H4 (cell line): ENCODE measurements at regions not wholly inside any gene's neighbourhood (a gene's known extent, or its start where the extent isn't known, plus 50 kb on each side); places are given as distances from the start of the nearest gene placed in this dataset.
A peak's percentile ranks its signal among the peaks of the same experiment; 100 is the strongest.

Experiments used
- DNase-seq: peaks from one replicate; pipeline ENCODE4 v3.0.0-alpha.2; 2015; ENCODE audit warnings: low spot score

DNA sequence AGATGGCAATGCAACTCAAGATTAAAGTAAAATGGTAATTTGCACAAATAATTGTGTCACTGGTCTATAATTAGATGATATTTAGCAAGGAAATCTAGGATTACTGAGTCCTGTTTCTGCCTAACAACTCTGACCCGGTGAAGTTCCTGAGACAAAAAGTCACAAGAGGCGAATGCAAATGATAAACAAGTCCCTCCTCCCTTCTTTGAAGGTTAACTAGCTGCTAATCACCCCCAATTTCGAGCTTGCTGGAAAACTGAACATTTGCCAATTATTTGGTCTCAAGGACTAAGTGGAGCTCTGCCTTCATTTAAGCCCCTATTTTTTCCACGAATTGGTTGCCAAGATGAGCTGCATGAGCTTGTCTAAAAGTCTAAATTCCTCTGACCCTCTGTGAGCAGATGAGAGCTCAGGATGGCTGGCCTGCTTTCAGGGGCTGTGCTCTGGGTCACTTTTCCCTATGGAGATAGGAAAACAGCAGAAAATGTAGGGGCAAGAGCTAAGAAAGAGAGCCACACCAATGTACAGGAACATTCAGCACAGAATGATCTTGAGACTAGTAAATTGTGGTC lies 127.3 kb downstream of the MBL2 start:
- no peak for DNase-seq

DNA sequence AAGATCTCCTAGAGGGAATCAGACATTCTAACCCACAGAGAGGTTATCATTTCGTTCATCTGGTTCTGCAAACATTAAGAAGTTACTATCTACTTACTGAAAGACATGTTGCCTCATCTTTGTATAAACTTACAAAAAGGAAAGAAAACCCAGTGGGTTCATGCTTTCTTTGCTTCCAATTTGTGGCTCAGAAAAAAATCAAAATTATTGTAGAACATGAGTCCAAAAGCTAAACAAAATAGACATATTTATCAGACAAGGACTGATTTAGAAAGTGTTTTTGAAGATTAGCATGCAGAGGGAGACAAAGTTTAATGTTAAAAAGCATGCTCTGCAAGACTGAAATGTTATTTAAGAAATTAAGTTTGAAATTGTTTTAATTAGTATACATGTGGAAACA lies 123.1 kb downstream of the MBL2 start:
- DNase-seq = no peak

DNA sequence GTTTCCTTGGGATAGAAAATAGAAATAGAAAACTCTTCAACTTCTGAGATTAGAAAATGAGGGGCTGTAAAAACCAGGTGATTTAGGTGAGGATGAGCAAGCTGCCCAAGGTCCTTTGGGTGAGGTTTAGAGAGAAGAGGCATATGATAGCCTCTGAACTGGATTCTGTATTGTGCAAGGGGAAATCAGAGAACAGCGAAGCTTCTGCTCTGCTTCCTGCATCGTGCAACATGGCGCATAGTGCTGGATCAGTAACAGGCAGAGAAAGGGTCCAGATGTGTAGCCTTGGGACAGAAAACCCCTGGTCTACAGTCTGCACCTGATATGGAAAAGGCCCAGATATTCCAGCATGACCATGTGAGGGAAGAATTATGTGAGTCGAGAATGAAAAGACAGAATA lies 121.7 kb downstream of the MBL2 start:
- DNase-seq = no peak

DNA sequence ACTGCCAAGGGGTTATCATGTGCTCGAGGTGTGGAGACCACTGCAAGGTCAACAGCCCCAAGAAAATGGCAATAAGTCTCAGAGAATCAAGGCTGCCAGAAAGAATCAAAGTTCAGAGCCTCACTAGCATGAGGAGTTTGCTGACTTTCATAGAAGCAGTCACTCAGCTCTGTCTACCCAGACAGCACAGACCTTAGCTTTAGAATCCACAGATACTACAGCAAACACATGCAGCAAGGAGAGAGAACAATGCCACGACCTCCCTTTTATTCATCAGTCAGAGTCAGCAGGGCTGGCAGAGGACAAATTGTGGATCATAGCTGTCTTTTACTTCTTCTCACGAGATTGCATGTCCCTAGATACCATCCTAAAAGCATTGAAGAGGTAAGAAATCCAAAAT lies 121.3 kb downstream of the MBL2 start:
- no peak for DNase-seq

DNA sequence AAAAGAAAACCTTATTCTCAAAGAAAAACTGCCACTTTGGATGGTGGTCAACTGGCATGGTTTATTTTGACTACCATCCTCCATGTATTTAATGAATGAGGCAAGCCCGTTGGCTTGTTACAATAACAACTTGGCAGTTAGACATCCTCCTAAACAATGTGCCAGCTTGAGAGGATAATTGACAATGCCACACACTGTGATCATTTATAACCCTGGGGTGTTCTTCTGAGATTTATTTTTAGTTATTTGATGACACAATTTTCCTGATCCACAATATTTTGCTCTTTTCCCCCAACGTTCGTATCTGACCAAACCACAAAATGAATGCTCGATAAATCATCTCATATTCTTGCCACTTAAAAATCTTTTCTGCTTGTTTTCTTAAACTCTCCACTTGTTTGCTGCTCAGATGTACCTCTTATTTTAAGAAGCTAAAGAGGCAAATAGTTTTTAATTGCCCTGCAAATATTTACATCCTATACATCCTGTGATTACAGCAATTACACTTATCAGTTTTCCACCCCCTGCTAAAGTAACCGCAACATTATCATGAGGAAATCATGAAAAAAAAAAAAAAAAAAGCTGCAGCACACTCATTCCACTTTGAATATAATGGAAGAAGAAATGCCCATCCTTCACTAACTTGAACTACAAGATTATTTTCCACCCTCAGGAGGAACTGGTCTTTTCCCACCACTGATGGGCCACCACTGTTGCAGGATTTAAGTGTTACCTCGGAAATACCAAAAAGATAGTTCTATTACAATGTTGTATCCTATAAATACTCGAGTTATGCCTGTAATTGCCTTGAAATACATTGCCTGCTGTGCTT lies 119.9 kb downstream of the MBL2 start:
- DNase-seq = peak; percentile 76

DNA sequence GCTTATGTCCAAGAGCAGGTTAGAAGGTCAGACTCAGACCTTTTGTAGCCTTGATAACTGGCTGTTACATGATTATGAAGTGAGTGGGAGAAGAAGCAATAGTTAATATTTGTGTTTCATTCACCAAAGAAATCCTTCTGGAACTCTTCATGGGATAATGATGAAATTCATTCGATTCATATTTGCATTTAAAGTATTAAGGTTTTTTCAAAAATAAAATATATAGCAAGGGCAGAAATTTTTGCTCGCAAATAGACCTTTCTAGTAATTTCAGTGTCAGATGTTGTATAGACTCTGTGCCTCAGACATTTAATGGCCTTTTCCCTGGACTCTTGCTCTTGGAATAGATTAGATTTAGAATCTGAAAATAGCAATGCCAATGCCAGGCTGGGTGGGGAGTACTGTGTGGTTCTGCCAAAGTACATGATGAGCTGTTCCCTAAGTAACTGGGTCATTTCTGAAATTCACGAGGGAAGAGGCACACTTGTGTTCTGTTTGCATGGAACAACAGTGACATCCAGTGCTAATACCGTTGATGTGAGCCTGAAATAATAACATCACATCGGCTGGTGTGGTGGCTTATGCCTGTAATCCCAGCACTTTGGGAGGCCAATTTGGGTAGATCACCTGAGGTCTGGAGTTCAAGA lies 119.2 kb downstream of the MBL2 start:
- DNase-seq = no peak

DNA sequence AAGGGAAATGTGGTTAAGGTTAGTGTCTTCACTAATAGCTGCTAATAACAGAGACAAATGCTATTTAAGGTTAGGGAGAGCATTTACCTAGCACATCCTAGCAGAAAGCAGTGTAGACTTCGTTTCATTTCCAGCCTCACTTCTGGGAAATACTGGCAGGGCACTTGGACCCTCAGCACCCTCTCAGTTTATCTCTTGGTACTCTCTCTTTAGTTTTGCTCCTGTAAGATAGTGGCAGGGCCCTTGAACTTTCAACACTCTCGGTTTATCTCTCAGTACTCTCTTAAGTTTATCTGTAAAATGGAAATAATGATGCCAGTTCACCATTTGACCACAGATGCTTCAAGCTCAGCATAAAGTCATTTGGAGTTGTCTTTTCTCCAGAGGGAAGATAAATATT lies 118.4 kb downstream of the MBL2 start:
- DNase-seq = no peak

DNA sequence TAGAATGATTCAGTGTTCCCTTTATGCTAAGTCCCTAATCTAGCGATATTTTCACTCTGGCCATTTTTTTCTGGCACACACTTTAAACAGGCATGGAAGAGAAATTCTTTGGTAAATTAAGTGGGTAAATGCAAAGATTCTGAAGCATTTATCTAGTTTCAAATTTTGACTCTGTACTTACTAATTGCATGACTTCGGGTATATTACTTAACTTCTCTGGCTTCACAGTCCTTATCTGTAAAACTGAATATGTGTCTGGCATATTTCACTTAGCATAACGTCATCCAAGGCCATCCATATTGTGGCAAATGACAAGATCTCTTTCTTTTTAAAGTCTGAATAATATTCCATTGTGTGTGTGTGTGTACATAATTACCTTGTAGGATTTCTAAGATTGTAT lies 114.5 kb downstream of the MBL2 start:
- DNase-seq = no peak

DNA sequence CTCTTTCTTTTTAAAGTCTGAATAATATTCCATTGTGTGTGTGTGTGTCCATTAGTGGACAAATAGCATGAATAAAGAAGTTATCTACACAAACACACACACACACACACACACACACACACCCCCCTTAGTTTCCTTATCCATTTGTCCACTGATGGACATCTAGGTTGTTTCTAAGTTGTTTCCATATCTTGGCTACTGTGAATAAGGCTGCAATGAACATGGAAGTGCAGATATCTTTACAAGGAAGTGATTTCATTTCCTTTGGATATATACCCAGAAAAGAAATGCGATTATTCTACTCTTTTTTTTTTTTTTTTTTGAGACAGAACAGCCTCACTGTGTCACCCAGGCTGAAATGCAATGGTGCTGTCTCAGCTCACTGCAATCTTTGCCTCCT lies 113.5 kb downstream of the MBL2 start:
- no peak for DNase-seq

DNA sequence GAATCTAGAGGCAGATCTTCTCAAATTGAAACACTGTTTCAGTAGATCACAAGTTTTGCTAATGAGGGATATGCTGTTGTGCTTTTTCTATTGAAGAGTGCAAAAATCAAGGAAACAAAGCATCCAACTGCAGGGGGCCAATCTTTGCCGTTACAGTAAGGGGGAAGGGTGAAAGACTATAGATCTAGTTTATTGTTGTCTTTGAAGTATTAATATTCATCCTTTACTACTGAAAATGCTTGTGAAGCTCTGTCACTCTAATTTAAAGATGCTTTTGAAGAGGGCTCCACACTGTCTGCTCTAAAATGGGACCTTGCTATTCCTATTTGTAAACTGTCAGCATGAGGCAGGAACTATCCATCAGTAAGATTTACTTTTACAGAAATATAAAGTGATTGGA lies 110.3 kb downstream of the MBL2 start:
- DNase-seq = no peak

DNA sequence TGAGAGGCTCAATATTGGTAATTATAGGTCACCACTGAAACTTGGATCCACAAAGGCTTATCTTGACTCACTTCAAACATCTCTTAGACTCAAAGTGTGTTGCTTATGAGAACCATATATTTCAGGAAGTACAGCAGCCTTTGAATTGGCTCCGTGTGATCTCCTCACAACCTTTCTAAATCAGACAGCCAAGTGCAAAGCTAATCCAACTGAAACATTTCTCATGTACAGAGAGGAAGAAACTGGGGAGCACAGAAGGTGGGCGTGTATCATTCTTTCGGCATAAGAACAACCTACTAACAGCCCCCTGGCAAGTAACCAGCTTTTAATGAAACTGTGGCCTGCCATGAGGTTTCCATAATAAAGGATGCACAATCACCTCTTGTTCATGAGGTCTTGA lies 109.4 kb downstream of the MBL2 start:
- no peak for DNase-seq

DNA sequence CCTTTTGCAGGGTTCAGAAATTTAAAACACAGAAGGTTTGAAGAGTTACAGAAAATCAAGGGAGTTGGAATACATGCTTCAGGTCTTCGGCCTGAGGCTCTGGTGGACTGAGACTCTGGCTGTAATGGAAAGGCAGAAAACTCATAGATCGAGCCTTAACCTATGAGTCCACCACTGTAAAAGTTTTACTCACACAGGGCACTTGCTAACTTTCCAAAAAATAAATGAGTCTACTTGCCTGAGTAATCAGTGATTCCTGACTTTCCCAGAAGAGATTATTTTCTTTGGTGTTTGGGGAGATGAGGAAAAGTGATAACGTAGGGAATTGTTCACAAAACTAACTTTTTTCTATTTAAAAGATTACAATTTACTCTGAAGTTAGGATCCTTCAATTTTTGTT lies 108.0 kb downstream of the MBL2 start:
- DNase-seq = no peak

DNA sequence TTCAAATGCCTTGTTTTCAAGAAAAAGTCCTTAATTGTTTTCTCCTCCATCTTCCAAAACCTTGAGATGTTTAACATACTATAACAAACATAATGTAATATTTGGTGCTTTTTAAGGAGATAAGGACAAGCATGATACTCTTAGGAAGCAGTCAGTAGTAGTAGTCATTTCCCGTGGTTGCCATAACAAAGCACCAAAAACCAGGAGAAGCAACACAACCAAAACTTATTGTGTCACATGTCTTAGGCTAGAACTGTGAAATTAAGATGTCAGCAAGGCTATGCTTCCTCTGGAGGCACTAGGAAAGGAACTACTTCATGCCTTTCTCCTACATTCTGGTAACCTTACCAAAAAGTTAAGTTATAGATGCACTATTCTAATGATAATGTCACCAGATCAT lies 106.8 kb downstream of the MBL2 start:
- DNase-seq = no peak

DNA sequence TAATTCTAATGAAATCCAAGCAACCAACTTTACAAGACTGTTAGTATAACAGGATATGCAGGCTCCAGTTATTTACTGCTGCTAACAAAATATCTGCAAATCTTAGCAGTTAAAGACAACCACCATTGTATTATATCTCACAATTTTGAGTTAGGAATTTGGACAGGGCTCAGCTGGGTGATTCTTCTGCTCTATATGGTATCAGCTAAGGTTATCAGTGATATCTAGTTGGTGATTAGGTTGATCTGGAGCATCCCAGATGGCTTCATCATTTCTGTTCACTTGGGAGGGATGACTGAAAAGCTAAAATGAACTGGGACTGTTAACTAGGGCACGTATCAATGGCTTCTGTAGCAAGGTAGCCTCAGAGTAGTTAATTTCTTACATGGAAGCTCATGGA lies 105.7 kb downstream of the MBL2 start:
- DNase-seq = no peak

DNA sequence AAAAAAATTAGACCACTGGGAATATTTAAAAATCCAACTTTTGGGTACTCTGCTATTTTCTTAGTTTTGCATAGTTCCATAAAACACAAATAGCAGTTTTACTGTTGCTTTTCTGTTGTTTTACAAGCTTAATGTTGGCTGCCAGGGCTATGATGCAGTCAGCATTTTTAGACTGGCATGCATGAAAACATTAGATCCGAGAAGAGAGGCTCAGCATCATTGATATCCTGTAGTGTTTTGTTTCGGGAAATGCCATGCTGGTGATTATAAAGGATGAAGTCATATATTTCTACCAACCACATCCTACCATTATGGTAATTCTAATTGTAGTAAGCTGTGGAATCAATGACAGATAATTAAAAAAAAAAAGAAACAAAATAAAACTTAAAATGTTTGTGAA lies 104.6 kb downstream of the MBL2 start:
- DNase-seq = peak; percentile 7

DNA sequence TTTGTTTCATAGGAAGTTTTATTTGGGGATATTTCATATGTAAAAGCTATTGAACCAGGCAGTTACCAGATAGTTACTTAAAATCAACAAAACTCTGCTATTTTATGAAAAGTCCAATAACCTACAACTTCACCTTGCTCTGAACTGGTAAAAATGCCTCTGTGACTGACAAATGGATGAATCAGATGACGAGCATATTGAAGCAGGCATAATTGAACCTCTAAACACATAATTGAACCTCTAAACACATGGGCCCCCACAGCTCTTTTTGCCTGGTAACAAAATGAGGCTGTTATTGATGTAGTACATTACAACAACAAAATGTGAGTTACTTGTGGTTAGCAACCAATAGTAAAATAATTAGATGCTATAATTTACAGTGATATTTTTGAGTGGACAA lies 99.7 kb downstream of the MBL2 start:
- DNase-seq = no peak

DNA sequence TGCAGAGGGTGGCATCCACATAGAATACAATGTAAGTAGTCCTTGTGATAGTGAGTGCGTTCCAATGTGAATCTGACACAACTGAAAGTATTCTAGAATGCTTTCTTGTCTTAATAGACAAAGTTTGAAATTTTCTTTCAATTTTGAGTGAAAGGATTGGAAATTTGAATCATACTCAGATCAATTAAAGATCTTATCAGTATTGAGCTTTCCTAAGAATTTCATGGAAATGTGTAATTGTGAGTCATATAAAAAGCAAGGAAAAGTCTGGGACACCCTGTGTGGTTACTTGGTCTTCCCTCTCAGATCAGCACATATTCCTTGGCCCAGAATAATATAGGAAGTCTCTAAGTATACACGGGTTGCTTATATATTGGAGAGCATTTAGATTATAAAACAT lies 99.1 kb downstream of the MBL2 start:
- DNase-seq = no peak

DNA sequence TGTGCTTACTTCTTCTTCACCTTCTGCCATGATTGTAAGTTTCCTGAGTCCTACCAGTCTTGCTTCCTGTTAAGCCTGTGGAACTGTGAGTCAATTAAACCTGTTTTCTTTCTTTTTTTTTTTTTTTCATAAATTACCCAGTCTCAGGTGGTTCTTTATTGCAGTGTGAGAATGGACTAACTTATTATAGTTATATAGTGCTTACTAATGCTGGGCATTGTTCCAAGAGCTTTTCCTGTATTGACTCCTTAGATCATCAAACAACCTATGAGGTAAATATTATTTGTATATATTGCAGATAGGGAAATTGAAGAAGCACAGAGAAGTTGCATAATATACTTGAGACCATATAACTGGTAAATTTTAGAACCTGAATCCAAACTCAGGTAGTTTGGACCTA lies 98.1 kb downstream of the MBL2 start:
- DNase-seq = no peak

DNA sequence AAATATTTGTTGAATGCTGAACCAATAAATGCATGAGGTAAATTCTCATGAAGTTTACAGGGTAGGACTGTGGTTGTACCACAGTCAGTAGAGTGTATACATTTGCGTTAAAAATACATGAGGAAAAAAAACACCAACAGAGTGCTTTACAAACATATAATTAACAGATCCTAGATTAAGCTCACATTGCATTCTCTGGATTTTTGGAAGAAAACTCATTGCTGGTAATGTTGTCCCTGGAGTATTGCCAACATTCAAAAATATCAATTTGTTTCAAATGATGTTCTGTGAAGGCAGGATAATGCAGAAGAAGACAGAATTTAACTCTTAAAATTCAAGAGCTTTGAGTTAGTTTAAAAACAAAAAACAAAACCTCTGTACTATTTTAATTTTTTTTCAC lies 95.5 kb downstream of the MBL2 start:
- DNase-seq = no peak

DNA sequence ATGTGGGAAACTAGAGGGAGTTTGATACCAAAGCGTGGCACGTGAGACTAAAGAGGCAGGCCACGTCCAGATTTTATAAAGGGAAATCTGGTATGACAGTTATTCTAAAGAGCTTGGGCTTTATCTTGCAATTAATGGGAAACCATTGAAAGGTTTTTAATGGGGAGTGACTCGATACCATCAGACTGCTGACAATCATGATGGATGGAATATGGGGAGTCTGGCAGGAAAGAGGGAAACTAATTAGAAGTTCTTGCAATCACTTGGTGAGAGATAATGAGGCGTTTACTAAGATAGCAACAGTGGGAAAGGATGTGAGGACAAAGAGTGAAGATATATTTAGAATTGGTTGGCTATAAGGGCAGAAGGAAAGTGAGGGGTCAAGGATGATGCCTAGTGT lies 94.0 kb downstream of the MBL2 start:
- DNase-seq = no peak

DNA sequence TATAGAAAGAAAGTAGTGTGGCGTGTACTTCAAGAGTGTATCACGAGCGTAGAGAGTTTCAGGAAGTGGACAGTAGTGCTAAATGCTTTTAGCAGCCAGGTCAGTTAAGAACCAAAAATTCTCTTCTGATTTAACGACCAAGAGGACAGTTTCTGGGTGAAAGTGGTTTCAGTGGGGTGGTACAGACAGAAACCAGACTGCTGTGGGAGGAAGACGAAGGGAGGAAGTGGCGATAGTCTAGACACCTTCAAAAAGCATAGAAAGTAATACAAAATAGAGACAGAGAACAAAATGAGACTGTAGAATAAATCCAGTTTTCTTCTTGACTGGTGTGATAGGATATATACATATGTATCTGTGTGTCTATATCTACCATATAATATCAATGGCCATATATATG lies 93.5 kb downstream of the MBL2 start:
- DNase-seq = no peak

DNA sequence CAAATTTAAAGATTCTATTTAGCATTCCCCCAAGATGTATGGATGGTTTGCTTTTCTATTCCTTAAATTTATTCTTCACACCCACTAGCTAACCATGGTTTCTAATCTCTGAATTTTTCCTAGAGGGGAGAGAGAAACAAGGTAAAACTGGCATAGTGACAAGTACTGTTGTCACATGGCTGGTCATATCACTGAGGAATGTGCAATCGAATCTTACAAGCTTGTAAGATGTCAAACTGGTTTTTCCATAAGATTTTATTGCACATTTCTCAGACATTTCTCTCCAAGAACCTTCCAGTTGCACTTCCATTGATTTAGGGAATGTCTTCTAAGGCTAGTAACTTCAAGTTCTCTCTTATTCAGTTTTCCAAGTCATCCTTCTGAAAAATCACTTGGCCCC lies 89.8 kb downstream of the MBL2 start:
- DNase-seq = no peak

DNA sequence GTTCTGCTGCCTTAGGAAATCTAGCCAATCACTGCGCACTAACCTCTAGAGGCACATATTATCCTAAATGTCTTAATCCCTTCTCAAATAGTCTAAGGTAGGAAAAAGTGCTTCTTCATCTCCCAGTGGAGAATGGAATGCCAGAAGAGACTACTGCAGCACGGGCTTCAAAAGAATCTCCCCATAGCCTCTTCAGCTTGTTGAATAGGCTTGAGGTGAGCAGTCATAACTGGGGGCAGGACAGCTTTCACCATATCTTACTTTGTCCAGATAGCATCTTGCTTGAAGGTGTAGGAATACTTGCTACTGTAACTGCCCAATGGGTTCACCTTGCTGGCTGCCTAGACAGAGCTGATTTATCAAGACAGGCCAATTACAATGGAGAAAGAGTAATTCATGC lies 88.8 kb downstream of the MBL2 start:
- no peak for DNase-seq

DNA sequence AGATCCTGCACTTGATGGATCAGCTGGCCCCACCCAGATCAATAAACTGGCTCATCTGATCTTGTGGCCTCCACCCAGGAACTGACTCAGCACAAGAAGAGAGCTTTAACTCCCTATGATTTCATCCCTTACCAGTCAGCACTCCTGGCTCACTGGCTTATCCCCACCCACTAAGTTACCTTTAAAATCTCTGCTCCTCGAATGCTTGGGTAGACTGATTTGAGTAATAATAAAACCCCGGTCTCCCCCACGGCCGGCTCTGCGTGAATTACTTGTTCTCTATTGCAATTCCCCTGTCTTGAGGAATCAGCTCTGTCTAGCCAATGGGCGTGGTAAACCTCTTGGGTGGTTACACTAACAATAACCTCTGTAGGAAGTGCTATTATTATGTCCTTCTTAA lies 83.7 kb downstream of the MBL2 start:
- no peak for DNase-seq
